Neuronal stem cell (in vitro differentiated cells): ENCODE measurements at regions not wholly inside any gene's neighbourhood (a gene's known extent, or its start where the extent isn't known, plus 50 kb on each side); places are given as distances from the start of the nearest gene placed in this dataset.

ENCODE experiments used
- DNase-seq: peaks from one replicate; pipeline ENCODE4 v3.0.0-alpha.2; 2013; ENCODE audit warnings: low spot score
- H2AFZ ChIP-seq: one replicate; pipeline ENCODE4 v1.6.1; 2013; ENCODE audit warnings: mild to moderate bottlenecking, low read length, inconsistent platforms
- H2AK5ac ChIP-seq: 2 replicates; pipeline ENCODE4 v1.6.1; 2013; ENCODE audit warnings: low read depth, mild to moderate bottlenecking, inconsistent platforms, low read length, moderate library complexity, mixed read lengths
- H2BK120ac ChIP-seq: 2 replicates; pipeline ENCODE4 v1.6.1; 2013; ENCODE audit warnings: low read depth, mild to moderate bottlenecking, inconsistent platforms, low read length, moderate library complexity, mixed read lengths
- H2BK12ac ChIP-seq: one replicate; pipeline ENCODE4 v1.6.1; 2013; ENCODE audit warnings: low read length, inconsistent platforms
- H2BK15ac ChIP-seq: 2 replicates; pipeline ENCODE4 v1.6.1; 2013; ENCODE audit warnings: mild to moderate bottlenecking, low read length, inconsistent platforms, mixed read lengths
- H2BK5ac ChIP-seq: one replicate; pipeline ENCODE4 v1.6.1; 2013; ENCODE audit warnings: inconsistent platforms, mild to moderate bottlenecking, low read length, moderate library complexity
- H3K14ac ChIP-seq: one replicate; pipeline ENCODE4 v1.6.1; 2013; ENCODE audit warnings: low read length, inconsistent platforms
- H3K18ac ChIP-seq: 2 replicates; pipeline ENCODE4 v1.6.1; 2013; ENCODE audit warnings: low read length, inconsistent platforms
- H3K23ac ChIP-seq: 2 replicates; pipeline ENCODE4 v1.6.1; 2013; ENCODE audit warnings: low read depth, mild to moderate bottlenecking, mixed read lengths, low read length, inconsistent platforms; ENCODE audit not compliant: poor library complexity
- H3K27ac ChIP-seq: replicated peaks from 3 replicates; pipeline ENCODE4 v1.5.1; 2013; ENCODE audit warnings: low read length, inconsistent platforms
- H3K27me3 ChIP-seq, 3 experiments: 2 replicates each; pipeline ENCODE4 v1.6.1; 2013; ENCODE audit warnings: low read length in 3 of 3, mild to moderate bottlenecking in 2 of 3, inconsistent platforms in 1 of 3, low read depth in 1 of 3, mixed read lengths in 1 of 3, moderate library complexity in 1 of 3; ENCODE audit not compliant: control insufficient read depth in 3 of 3, insufficient read depth in 3 of 3
- H3K36me3 ChIP-seq, 2 donors: replicated peaks in 1 of 2; 2 replicates each; pipeline ENCODE4 v1.6.1; 2013; ENCODE audit warnings: low read length in 2 of 2; ENCODE audit not compliant: control insufficient read depth in 2 of 2, insufficient read depth in 2 of 2
- H3K4ac ChIP-seq: 2 replicates; pipeline ENCODE4 v1.6.1; 2013; ENCODE audit warnings: inconsistent platforms, mild to moderate bottlenecking, low read length, moderate library complexity
- H3K4me1 ChIP-seq, 2 donors: 1 replicate in 1 of 2; 2 replicates in 1 of 2; pipeline ENCODE4 v1.6.1; 2013; ENCODE audit warnings: low read length in 2 of 2, low read depth in 1 of 2; ENCODE audit not compliant: control insufficient read depth in 2 of 2, insufficient read depth in 1 of 2
- H3K4me2 ChIP-seq: one replicate; pipeline ENCODE4 v1.6.1; 2013; ENCODE audit warnings: mild to moderate bottlenecking, low read length, inconsistent platforms; ENCODE audit not compliant: insufficient read depth, poor library complexity, severe bottlenecking
- H3K4me3 ChIP-seq, 2 donors: 2 replicates each; pipeline ENCODE4 v1.5.1; 2013; ENCODE audit warnings: low read length in 2 of 2, mild to moderate bottlenecking in 2 of 2, inconsistent platforms in 1 of 2, moderate library complexity in 1 of 2
- H3K79me1 ChIP-seq: one replicate; pipeline ENCODE4 v1.6.1; 2013; ENCODE audit warnings: low read depth, mild to moderate bottlenecking, inconsistent platforms, low read length, moderate library complexity
- H3K9ac ChIP-seq: one replicate; pipeline ENCODE4 v1.6.1; 2013; ENCODE audit warnings: mild to moderate bottlenecking, low read depth, low read length, inconsistent platforms; ENCODE audit not compliant: poor library complexity
- H3K9me3 ChIP-seq, 2 donors: replicated peaks in 1 of 2; 2 replicates each; pipeline versions ENCODE3 to v1.6.1; 2013; ENCODE audit warnings: low read length in 2 of 2, mild to moderate bottlenecking in 2 of 2, inconsistent platforms in 1 of 2, low read depth in 1 of 2, mixed read lengths in 1 of 2, moderate library complexity in 1 of 2; ENCODE audit not compliant: control insufficient read depth in 2 of 2, insufficient read depth in 1 of 2
- H4K8ac ChIP-seq: one replicate; pipeline ENCODE4 v1.6.1; 2013; ENCODE audit warnings: low read depth, mild to moderate bottlenecking, inconsistent platforms, low read length, moderate library complexity
- H4K91ac ChIP-seq: one replicate; pipeline ENCODE4 v1.6.1; 2013; ENCODE audit warnings: low read length, low read depth, mild to moderate bottlenecking, inconsistent platforms; ENCODE audit not compliant: poor library complexity
- WGBS, 2 donors: extraction: QIAGEN DNeasy Blood & Tissue Kit; methylation state at CpG; one replicate each; pipeline ENCODE4 v1.1.7; 2013; ENCODE audit warnings: missing lambda C conversion rate in 2 of 2, mixed read lengths in 1 of 2; ENCODE audit not compliant: insufficient read length in 2 of 2, insufficient replicate concordance in 1 of 2; ENCODE audit errors: extremely low coverage in 2 of 2; 5-methylcytosine and 5-hydroxymethylcytosine counted together

DNA sequence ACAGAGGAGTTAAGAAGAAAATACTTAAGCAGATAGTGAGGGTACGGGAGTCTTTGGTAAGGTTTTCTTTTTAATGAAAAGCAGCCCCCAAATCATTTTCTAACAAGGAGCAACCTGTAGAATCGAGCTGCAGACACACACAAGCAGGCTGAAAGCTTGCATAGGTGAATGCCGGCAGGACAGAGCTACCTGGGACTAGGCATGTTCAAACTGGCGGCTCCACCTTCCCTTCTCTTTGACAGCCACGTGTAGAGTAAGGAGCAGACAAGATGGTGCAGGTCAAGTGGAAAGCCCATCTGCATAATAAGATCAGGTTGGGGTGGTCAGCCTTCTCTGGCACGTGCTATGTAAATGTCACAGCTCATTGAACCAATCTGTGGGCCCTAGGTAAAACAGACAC is 1292.4 kb downstream of the EPHA7 start:
- WGBS, 2 donors = no CpG with 5 or more reads among the region's 6 CpGs
- Histone ChIP-seq H4K8ac (no peak overlapping the region), H4K91ac (no peak overlapping the region), H3K4ac (no peak overlapping the region), H2BK15ac (no peak overlapping the region), H3K9me3 (no peaks in the 10 kb centered on the region), H3K14ac (no peak overlapping the region), H3K4me3 (no peak overlapping the region), H3K4me1 (no peaks in the 10 kb centered on the region), H2AFZ (no peak overlapping the region), H2BK12ac (no peak overlapping the region), H2BK120ac (no peak overlapping the region), H3K9ac (no peak overlapping the region), H3K27ac (no peak overlapping the region), H2AK5ac (no peak overlapping the region), H3K79me1 (no peaks in the 10 kb centered on the region), H3K36me3 (no peaks in the 10 kb centered on the region), H3K18ac (no peak overlapping the region), H3K23ac (peak overlapping the region; percentile 73), H2BK5ac (no peak overlapping the region), H3K27me3 (no peaks in the 10 kb centered on the region), H3K4me2 (no peak overlapping the region)
- no peak for DNase-seq

DNA sequence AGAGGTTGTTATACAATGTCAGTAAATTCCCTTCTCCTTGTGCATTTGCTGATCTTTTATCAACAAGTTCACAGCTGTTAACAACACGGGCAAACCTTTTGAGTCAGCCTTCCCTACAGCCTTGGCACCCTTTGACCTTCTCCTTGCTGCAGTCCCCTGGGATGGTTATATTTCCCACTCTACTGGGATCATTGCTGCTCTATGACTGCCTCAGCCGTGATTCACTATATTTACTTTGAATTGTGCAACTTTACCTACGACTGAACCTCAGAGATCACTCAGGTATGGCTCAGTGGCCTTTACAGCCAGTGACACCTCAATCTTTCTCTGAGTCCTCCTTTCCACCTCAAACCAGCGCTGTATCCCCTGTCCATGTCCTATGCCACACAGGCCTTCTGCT is 1293.3 kb downstream of the EPHA7 start:
- no peak overlapping the region for H2BK12ac ChIP-seq
- no peak overlapping the region for H2AFZ ChIP-seq
- H3K4me3 ChIP-seq = no peak overlapping the region
- no peak overlapping the region for H4K8ac ChIP-seq
- no CpG with 5 or more reads among the region's 4 CpGs for WGBS, 2 donors
- H3K36me3 ChIP-seq = no peaks in the 10 kb centered on the region
- H3K4me1 ChIP-seq = no peaks in the 10 kb centered on the region
- H3K27ac ChIP-seq = no peak overlapping the region
- H2AK5ac ChIP-seq = no peak overlapping the region
- no peak overlapping the region for H3K23ac ChIP-seq
- H2BK5ac ChIP-seq = no peak overlapping the region
- DNase-seq = no peak
- no peaks in the 10 kb centered on the region for H3K27me3 ChIP-seq
- H3K9ac ChIP-seq = no peak overlapping the region
- H2BK120ac ChIP-seq = no peak overlapping the region
- H3K9me3 ChIP-seq = no peaks in the 10 kb centered on the region
- no peak overlapping the region for H3K18ac ChIP-seq
- H2BK15ac ChIP-seq = no peak overlapping the region
- H4K91ac ChIP-seq = no peak overlapping the region
- H3K4me2 ChIP-seq = no peak overlapping the region
- no peak overlapping the region for H3K4ac ChIP-seq
- H3K79me1 ChIP-seq = no peaks in the 10 kb centered on the region
- no peak overlapping the region for H3K14ac ChIP-seq

DNA sequence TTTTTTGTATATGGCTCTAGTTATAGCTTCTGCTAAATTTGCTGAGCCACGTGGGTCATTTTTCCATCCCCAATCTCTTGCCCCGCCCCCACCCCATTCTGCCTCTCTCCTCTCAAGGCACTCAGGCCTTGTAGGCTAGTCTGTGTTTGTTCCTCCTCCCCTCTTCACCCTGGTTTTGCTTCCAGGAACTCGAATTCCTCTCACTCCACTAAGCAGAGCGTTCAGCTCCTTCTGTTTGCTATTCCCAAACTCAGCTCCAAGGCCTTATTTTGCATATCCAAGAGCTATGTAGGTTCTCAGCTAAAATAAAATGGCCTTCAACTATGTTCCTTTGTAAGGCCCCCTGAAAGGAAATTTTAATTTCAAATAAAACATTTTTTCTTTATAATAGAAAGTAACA is 1293.7 kb downstream of the EPHA7 start:
- no peaks in the 10 kb centered on the region for H3K79me1 ChIP-seq
- no peaks in the 10 kb centered on the region for H3K36me3 ChIP-seq
- H3K9ac ChIP-seq = no peak overlapping the region
- no peak overlapping the region for H3K27ac ChIP-seq
- H3K27me3 ChIP-seq = no peaks in the 10 kb centered on the region
- DNase-seq = no peak
- no peak overlapping the region for H2BK5ac ChIP-seq
- H4K8ac ChIP-seq = no peak overlapping the region
- no peak overlapping the region for H2BK12ac ChIP-seq
- no peak overlapping the region for H2AK5ac ChIP-seq
- H4K91ac ChIP-seq = no peak overlapping the region
- H3K4me2 ChIP-seq = no peak overlapping the region
- no peaks in the 10 kb centered on the region for H3K4me1 ChIP-seq
- no peak overlapping the region for H2BK15ac ChIP-seq
- WGBS, 2 donors = no CpG with 5 or more reads among the region's 4 CpGs
- no peaks in the 10 kb centered on the region for H3K9me3 ChIP-seq
- H2AFZ ChIP-seq = no peak overlapping the region
- no peak overlapping the region for H3K4ac ChIP-seq
- no peak overlapping the region for H3K14ac ChIP-seq
- no peak overlapping the region for H3K23ac ChIP-seq
- no peak overlapping the region for H2BK120ac ChIP-seq
- no peak overlapping the region for H3K4me3 ChIP-seq
- H3K18ac ChIP-seq = no peak overlapping the region

DNA sequence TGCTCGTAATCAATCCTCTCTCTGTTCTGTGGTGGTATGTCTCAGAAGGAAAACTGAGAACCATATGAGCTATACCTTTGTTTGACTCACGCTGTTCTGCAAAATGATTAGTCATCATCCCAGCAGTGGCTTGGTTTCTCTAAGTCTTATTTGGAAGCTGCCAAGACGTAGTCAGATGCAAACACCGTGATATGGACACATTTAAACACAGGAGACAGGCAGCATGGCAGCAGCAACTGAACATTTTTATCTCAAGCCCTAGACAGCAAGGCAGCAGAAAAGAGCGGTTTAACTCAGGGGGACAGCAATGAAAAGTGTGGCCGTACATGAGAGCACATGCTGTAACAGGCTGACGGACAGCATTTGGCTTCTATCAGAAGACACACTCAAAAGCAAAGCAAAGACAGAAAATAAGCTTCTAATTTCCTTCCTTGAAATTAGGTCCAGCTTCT is 1295.1 kb downstream of the EPHA7 start:
- Histone ChIP-seq H3K27ac (no peak overlapping the region), H2BK12ac (no peak overlapping the region), H3K14ac (no peak overlapping the region), H2AFZ (peak overlapping the region; percentile 4), H3K23ac (no peak overlapping the region), H2BK15ac (no peak overlapping the region), H3K4me2 (no peak overlapping the region), H3K4me3 (no peak overlapping the region), H3K18ac (no peak overlapping the region), H4K8ac (no peak overlapping the region), H3K4me1 (no peaks in the 10 kb centered on the region), H3K9me3 (no peaks in the 10 kb centered on the region), H2BK5ac (no peak overlapping the region), H3K79me1 (no peaks in the 10 kb centered on the region), H2AK5ac (no peak overlapping the region), H3K36me3 (no peaks in the 10 kb centered on the region), H2BK120ac (no peak overlapping the region), H3K9ac (no peak overlapping the region), H4K91ac (no peak overlapping the region), H3K4ac (no peak overlapping the region), H3K27me3 (no peaks in the 10 kb centered on the region)
- no peak for DNase-seq
- no CpG with 5 or more reads among the region's 7 CpGs for WGBS, 2 donors
